GM18517 (cell line): ENCODE measurements at regions not wholly inside any gene's neighbourhood (a gene's known extent, or its start where the extent isn't known, plus 50 kb on each side); places are given as distances from the start of the nearest gene placed in this dataset.

Experiments used
- ATAC-seq: cut with Tn5 transposase; IDR thresholded peaks from one replicate; pipeline ENCODE4 v1.9.1; 2021; ENCODE audit warnings: mild to moderate bottlenecking, moderate library complexity; ENCODE audit not compliant: unreplicated experiment

DNA sequence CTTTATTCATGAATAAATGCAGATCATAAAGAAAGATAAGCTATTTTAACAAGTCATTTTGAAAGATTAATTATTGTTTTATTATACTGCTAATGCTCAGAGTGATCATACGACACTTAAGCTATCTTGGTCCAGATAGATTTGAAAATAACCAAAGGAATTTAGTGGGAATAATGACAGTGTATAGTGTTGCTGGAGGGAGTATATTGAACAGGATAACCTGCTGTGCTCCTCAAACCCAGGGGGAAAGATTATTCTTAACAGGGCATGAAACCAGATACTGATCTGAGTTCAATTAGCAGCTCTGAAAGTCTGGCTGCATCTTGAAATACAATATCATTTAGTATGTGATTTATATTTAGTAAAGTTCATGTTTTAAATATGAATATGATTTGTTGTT, 216.3 kb upstream of the ITGA4 start:
- ATAC-seq, result no peak

DNA sequence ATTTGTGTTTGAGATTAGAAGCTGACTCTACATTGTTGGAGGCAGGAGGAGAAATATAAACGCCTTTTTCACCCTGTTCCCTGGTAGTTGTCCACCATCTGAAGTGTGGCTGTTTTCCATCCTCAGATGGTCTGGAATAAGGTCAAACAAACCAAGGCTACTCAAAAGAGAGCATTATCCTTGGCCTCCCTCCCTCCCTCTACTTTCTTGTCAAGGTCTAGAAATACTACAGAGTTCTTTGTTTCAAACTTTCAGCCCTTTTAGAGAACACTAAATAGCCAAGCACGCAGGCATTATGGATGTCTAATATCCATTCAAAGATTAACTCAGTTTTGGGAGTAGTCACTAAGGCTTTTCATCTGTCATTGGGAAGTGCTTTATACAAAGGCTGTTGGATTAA, 215.8 kb upstream of the ITGA4 start:
- ATAC-seq, result no peak

DNA sequence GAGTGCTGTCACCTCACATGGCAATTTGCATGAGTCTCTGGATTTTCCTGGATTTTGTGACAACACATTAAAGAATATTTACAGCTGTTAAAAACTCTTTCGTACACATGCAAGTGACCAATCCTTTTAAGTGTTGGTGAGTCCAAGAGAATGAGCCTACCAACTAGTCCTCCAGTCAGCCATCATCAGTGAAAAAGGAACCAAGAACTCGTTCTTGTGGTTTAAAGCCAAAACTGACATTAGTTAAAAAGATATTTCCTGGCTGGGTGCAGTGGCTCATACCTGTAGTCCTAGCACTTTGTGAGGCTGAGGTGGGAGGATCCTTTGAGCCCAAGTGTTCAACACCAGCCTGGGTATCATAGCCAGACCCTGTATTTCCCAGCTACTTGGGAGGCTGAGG, 215.4 kb upstream of the ITGA4 start:
- peak; percentile 95 for ATAC-seq

DNA sequence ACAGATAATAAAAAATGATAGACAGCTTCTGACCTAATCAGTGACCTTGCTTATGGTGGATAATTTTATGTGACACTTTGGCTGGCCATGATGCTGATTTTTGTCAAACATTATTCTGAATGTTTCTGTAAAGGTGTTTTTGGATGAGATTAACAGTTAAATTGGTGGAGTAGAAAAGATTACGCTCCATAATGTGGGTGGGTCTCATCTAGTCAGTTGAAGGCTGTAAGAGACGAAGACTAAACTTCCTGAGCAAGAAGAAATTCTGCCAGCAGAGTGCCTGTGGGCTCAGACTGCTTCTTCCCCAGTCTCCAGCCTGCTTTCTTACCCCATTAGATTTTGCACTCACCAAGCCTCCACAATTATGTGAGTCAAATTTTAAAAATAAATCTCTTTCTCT, 214.9 kb upstream of the ITGA4 start:
- ATAC-seq, result no peak

DNA sequence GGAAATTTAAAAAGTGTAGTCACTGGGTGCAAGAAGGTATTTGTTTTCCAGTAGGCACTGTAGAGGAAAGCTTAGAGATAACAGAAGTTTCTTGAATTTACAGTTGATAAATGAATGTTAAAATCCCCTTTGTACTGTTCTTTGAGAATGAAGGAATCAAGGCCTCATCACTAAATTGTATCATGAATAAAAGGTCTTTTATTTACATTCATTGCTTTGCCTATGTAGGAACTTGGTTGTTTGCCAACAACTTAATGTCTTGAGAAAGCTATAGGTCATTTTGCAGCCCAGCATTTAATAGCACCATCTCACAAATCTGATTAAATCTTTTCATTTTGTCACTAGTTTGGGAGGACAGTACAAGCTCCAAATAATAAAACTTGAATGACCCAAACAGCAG, 213.9 kb upstream of the ITGA4 start:
- no peak for ATAC-seq

DNA sequence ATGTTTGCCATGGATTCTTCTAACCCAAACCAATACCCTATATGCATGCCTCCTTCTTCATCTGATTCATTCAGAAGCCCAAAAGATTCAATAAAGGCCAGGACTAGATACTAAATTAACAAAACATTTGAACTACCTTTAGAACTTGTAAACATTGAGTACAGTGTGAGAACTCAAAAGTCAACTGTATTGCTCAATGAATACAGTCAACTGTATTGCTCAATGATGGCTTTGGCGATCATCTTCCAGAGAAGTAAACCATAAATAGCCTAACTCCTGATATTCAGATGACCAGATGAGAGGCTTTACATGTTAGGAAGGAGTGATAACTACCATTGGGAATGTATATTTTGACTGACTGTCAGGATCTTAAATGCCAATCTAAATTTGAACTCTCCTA, 206.5 kb upstream of the ITGA4 start:
- no peak for ATAC-seq

DNA sequence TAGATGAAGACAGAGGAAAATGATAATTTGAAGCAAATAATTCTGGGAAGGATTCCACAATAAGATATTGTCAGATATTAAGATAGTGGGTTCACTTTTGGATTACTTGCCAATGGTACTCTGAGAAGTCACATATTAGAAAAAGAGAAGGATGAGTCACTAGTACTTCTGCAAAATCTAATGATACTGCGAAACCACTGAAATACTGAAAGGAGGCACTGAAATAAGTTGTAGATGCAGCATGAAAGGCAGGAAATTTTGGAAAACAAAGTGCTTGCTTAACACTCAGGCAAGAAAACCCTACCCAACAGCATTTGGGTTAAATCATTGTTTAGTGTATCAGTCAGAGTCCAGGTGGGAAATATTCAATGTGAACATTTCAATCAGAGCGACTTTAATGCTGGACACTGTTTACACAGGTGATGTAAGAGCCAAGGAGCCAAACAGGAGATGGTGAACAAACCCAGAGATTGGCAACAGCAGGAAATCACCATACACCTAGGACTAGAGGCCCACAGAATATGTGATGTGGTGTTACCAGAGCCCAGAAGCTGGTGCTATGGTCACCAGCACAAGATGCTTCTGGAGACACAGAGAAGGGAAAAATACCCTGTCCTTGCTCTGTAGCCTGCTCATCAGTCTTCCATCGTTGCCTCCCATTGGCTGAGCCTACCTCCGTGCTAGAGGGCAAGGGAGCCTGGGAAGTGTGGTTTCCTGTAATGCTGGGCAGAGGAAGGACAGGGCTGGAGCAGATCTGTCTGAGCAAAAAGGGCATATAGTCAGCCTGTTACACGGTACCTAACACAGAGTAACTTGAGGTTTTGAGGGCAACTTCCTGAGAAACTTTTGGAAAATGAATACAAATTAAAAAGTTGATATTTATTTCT, 204.7 kb upstream of the ITGA4 start:
- ATAC-seq, result no peak

DNA sequence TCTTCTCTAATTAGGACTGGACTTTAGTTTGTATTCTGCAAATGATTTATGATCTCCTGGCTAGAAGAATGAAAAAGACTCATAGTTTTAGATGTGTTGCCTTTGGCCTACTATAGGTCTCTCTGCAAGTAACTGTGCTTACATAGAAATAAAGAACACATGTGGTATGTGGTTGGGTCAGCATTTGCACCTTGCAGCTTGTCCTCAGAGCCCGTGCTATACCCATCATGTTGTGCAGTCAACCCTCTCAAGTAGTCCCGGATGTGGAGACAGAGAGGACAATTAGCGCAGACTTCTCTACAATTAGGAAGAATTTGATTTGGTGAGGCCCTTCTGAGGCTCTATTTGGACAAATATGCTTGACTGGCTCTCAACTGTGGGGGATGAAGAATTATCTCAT, 203.7 kb upstream of the ITGA4 start:
- ATAC-seq, result no peak

DNA sequence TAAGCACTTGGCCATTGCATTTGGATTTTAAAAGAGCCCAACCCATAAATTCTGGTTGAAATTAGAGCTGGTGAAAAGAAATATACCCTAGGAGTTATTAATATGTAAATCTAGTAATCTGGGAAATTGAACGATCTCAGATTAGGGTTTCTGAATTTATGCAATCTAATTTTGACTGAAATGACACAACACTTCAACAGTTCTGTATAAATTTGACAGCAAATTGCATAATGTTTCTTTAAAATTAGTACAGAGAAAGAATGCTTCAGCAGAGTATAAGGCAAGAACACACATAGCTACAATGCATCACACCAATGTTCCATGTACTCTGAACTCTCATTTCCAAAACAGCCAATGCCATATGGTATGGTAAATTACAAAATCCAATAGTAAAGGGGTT, 201.5 kb upstream of the ITGA4 start:
- no peak for ATAC-seq

DNA sequence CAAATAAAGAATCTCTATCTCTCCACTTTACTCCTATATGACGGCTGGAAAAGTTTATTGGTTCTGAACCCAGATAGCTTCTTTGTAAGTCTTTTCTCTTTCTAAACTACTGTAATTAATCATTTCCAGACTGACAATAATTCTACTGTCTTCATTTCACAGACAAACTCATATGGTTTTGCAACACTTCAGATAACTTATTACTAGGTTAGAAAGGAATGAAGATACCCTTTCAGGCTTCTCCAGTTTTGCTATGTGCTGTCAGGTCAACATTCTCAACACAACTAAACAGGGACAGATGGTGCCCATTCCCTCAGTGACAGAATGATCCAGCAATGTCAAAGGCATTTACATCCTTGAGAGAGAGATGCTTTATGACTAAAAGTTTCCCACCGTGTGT, 198.5 kb upstream of the ITGA4 start:
- no peak for ATAC-seq

DNA sequence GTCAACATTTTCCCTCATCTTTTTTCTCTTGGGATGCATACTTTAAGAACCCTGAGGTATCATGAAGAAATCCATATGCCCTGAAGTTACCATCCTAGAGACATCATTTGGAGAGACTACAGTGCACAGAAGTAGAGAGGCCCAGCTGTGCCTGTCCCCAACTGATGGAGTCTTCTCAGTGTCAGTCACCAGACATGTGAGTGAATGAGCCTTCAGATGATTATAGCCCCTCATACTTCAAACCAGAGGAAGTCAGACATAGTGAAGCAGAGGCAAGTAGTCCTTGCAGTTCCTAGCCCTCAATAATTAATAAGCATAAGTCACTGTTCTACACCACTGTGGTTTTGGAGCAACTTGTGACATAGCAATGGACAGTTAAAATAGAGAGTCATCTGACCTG, 194.4 kb upstream of the ITGA4 start:
- no peak for ATAC-seq

DNA sequence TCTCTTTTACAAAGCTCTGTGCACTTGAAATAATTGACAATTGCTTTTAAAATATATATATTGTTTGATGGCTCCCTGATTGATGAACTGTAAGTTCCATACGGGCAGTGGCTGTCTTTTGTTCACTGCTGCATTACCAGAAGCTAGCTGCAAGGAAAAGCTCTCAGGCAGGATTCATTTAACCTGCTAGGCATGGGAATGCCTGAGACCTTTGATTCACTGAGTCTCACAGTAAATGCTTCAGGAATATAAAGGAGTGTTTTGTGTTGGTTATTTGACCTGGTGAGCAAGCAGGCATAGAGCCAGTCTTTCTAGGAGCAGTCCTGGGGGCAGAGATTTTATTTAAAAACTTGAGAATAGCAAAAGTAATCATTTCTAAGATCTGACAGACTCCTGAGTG, 193.2 kb upstream of the ITGA4 start:
- ATAC-seq, result no peak

DNA sequence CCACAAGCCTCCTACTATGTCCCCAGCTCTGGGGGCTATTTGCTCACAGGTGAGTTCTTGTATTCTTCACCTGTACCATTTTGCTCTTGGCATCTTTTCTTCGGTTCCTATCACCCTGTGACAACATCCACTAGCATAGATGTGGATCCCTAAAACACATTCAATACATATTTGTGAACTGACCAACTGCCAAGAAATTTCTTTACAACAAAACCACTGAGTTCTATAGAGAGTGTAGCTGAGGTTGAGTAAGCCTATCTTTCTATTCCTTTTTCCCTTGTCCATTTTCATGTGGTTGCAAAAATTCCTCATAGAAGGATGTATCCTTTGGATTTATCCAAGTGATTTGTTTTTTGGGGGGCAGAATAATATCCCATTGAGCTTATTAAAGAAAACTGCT, 192.7 kb upstream of the ITGA4 start:
- ATAC-seq, result no peak

DNA sequence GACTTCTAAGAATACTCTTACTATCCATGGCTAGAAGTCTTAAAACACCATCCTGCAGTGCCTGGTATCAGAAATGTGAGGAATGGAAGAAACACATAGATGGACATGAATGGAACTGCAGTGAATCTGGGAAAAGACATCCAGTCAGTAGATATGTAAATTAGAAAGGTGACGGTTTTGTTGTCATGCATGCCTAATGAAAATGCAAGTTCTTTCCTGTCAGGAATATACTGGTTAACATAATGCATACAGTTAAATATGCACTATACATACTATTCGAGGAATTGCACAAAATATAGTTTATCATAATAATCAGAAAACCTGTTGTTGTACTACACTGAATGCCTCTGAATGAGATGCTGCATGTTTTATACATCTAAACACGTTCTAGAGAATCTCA, 190.6 kb upstream of the ITGA4 start:
- no peak for ATAC-seq

DNA sequence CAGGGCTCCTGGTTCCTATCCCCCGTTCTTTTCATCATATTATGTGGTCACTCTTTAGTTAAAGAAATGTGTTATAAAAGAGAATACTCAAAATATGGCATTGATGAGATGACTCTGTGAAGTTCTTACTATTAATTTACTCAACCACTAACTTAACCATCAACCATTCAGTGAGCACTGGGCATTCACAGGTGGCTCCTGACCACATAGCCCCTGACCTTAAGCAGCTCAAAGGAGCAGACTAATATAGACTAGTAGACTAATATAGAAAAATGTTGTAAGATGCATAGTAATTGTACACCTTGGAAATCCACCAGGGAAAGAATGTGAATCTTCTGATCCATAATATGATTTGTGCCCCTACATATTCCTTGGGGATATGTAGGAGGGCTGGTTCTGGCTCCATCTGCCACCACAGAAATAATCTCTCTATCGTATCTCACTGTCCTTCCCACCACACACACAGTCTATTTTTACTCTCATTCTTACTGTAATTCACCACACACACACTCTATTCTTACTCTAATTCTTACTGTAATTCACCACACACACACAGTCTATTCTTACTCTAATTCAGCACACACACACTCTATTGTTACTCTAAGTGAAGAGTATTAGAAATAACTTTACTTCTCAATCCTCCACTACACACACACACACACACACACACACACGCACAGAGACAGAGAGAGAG, 188.9 kb upstream of the ITGA4 start:
- peak; percentile 59 for ATAC-seq

DNA sequence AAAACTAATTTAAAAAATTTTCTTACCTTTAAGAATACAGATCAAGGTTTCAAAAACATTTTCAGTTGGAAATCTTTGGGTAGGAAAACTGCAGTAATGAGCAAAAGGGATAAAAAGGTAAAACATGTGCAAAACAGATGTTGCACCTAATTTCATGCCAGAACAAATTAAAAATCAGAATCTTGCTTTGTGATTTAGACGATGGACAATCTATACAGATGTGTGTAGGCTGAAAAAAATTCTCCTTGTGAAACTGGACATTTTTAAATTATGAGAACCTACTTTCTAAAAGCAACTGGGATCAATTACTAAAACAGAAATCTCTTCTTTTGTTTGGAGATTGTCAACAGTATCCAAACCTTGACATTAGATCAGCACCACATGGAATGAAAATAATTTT, 183.2 kb upstream of the ITGA4 start:
- ATAC-seq, result no peak

DNA sequence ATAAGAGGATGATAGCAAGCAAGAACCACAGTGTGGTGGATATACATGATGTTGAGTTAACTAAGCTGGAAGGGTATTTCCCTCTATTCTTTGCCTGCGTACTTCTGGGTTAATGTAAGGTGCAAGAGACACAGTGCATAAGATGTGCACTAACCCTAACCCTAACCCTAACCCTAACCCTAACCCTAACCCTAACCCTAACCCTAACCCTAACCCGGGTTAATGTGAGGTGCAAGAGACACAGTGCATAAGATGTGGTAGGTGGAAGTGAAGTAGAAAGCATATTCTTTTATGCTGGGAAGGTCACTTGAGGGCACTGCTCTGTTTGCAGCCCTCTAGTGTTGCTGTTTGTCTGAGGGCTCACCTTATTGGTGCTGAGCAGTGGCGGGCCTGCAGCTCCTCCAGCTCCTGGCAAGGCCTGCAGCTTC, 181.5 kb upstream of the ITGA4 start:
- ATAC-seq, result no peak

DNA sequence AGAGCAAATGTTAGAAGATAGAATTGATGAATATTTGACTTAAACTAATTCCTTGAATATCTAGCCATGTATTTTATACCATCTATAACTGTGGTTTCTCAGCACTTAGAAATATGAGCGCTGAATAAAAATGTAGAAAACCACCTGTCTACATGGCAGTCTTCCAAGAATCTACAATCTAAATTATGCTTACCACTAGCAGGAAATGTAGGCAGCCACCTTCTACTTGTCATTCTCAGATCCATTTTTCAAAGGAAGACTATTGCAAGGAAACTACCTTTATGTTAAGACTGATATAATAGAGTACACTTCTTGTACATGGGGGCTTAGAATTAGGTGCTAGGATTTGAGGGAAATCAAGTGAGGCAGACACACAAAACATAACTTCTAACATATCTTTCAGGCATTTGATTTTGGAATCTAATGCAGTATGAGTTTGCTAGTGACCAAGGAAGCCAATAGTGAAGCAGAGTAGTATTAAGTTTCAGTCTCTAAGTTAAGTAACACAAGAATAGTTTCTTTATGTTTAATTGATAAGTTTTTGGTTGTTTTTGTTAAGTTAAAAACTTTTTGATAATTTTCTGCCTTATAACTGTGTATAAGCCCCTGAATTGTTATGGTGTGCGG, 175.9 kb upstream of the ITGA4 start:
- ATAC-seq, result no peak

DNA sequence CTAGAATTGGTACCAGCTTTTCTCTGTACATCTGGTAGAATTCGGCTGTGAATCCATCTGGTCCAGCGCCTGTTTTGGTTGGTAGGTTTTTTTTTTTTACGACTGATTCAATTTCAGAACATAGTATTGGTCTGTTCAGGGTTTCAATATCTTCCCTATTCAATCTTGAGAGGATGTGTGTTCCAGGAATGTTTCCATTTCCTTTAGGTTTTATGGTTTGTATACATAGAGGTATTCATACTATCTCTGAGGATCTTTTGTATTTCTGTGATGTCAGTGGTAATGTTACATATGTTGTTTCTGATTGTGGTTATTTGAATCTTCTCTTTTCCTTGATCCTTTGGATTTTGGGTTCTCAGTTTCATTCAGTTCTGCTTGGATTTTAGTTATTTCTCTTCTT, 172.1 kb upstream of the ITGA4 start:
- ATAC-seq, result no peak

DNA sequence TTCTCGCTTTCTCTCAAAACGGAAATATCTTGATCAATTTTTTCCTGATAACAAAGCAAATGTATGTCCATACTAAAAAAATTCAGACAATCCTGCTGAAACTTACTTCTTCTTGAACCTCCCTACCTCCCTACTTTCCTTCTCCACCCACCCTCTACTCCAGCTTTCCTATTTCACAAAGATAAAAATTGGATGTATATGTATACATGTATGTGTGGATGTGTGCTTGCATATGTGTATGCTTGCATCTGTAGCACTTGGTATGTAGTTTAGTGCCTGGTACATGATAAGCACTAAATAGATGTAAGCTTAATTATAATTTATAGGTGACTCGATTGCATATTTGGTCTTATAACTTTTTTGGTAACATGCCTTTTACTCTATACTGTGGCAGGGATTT, 167.5 kb upstream of the ITGA4 start:
- no peak for ATAC-seq

DNA sequence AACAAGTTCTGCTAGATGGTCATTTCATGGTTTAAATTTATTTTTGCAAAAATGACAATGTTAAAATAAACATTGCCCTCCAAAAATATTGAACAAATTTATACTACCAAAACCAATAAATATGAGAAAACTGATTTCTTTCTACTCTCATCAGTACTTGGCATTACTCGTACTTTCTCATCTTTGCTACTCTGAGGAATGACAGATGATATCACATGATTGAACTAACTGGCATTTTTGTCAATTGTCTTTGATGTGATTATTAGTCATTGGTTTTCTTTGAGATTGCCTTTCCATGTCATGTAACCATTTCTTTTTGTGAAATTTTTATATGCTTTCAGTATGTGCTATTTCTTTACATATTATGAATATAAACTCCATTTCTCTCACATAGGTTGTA, 167.0 kb upstream of the ITGA4 start:
- ATAC-seq, result no peak

DNA sequence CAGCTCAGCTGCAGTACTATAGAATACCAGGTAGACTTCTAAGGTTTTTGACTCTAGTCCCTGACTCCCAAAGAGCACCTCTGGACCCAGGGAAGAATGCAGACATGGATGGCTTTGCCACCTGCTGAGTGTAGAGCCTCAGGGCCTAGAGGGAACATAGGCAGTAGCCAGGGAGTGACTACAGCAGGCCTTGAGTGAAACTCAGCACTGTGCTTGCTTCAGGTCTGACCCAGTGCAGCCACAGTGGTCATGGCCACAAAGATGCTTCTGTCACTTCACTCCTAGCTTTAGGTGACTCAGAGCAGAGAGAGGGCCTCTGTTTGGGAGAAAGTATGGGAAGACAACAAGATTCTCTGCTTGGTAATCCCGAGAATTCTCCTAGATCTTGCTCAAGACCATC, 162.2 kb upstream of the ITGA4 start:
- ATAC-seq, result no peak
